ENCODE measurements at regions not wholly inside any gene's neighbourhood (a gene's known extent, or its start where the extent isn't known, plus 50 kb on each side); places are given as distances from the start of the nearest gene placed in this dataset.

DNA sequence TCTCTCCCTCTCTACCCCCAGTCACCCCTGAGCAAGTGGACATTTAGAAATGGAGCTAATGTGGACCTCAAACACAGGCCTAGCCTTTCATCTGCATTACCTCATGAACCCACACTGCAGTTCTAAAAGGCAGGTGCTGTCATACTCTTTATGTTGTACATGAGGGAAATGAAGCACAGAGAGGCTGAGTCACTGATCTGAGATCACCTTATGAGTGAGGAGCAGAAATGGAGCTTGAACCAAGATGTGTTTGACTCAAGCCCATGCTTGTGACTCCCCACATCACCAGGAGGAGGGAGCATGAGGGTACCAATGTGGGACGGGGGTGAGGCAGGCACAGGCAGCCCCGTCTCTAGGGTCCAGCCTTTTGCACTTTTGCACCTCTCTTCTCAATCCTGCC is 702.8 kb downstream of the PTPRU start:
- Histone ChIP-seq H3F3A (ENCODE audit: low read depth) (no peaks in the 10 kb centered on the region), H3K9ac (ENCODE audit: low read depth, low read length, poor library complexity, severe bottlenecking) (no peak overlapping the region), H3K4me3 (ENCODE audit: low read length, poor library complexity, severe bottlenecking) (no peak overlapping the region), H3K79me2 (ENCODE audit: insufficient read depth, low read length) (no peaks in the 10 kb centered on the region), H3K9me2 (replicated peaks; ENCODE audit: low read depth, low read length) (no peaks in the 10 kb centered on the region), H3K36me3 (ENCODE audit: insufficient read depth, low read length) (no peaks in the 10 kb centered on the region), H2AFZ (ENCODE audit: low read length) (no peak overlapping the region), H4K20me1 (ENCODE audit: insufficient read depth, low read length, poor library complexity, severe bottlenecking) (no peaks in the 10 kb centered on the region), H3K4me2 (ENCODE audit: low read depth, low read length, poor library complexity, severe bottlenecking) (no peak overlapping the region), H3K9me3 (ENCODE audit: insufficient read depth, low read depth, low read length) (no peaks in the 10 kb centered on the region; the same call in 1 of the 2 replicates), H3K4me1 (ENCODE audit: insufficient read depth, low read length, poor library complexity, severe bottlenecking) (no peaks in the 10 kb centered on the region), H3K27me3 (ENCODE audit: insufficient read depth, low read length, poor library complexity, severe bottlenecking) (no peaks in the 10 kb centered on the region)
- TF ChIP-seq EZH2phosphoT487 (IDR thresholded peaks at IDR 0.05; ENCODE audit: borderline replicate concordance), result no peak
- TF ChIP-seq, protein P1, sequence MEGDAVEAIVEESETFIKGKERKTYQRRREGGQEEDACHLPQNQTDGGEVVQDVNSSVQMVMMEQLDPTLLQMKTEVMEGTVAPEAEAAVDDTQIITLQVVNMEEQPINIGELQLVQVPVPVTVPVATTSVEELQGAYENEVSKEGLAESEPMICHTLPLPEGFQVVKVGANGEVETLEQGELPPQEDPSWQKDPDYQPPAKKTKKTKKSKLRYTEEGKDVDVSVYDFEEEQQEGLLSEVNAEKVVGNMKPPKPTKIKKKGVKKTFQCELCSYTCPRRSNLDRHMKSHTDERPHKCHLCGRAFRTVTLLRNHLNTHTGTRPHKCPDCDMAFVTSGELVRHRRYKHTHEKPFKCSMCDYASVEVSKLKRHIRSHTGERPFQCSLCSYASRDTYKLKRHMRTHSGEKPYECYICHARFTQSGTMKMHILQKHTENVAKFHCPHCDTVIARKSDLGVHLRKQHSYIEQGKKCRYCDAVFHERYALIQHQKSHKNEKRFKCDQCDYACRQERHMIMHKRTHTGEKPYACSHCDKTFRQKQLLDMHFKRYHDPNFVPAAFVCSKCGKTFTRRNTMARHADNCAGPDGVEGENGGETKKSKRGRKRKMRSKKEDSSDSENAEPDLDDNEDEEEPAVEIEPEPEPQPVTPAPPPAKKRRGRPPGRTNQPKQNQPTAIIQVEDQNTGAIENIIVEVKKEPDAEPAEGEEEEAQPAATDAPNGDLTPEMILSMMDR (conservative IDR thresholded peaks at IDR 0.05; ENCODE audit: low read length), result no peak

DNA sequence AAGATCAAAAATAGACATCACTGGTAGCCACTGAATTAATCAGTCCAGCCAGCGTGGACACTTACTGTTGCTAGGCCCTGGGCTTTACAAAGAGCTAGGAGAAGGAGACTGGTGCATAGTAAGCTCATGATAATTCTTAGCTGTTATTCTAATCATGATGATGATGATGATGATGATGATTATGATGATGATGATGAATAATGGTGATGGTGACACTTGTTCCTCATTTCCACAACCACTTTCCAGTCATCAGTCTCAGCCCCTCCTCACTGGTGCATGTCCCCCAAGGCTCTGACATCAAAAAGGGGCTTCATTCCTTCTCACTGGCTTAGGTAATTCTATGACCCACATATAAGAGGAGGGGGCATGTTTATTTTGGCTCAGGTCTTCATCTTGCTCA is 701.0 kb downstream of the PTPRU start:
- H3K9ac ChIP-seq (ENCODE audit: low read depth, low read length, poor library complexity, severe bottlenecking), result no peak overlapping the region
- no peaks in the 10 kb centered on the region for H3K9me2 ChIP-seq (replicated peaks; ENCODE audit: low read depth, low read length)
- no peak overlapping the region for H3K4me3 ChIP-seq (ENCODE audit: low read length, poor library complexity, severe bottlenecking)
- no peak overlapping the region for H3K4me2 ChIP-seq (ENCODE audit: low read depth, low read length, poor library complexity, severe bottlenecking)
- H3K9me3 ChIP-seq (ENCODE audit: insufficient read depth, low read depth, low read length), result no peaks in the 10 kb centered on the region; the same call in 1 of the 2 replicates
- no peaks in the 10 kb centered on the region for H3K4me1 ChIP-seq (ENCODE audit: insufficient read depth, low read length, poor library complexity, severe bottlenecking)
- no peaks in the 10 kb centered on the region for H3K79me2 ChIP-seq (ENCODE audit: insufficient read depth, low read length)
- H3K27me3 ChIP-seq (ENCODE audit: insufficient read depth, low read length, poor library complexity, severe bottlenecking), result no peaks in the 10 kb centered on the region
- no peak for TF ChIP-seq EZH2phosphoT487 (IDR thresholded peaks at IDR 0.05; ENCODE audit: borderline replicate concordance)
- TF ChIP-seq, protein P1 (conservative IDR thresholded peaks at IDR 0.05; ENCODE audit: low read length), result no peak
- H3K36me3 ChIP-seq (ENCODE audit: insufficient read depth, low read length), result no peaks in the 10 kb centered on the region
- H2AFZ ChIP-seq (ENCODE audit: low read length), result no peak overlapping the region
- no peaks in the 10 kb centered on the region for H4K20me1 ChIP-seq (ENCODE audit: insufficient read depth, low read length, poor library complexity, severe bottlenecking)
- H3F3A ChIP-seq (ENCODE audit: low read depth), result no peaks in the 10 kb centered on the region

DNA sequence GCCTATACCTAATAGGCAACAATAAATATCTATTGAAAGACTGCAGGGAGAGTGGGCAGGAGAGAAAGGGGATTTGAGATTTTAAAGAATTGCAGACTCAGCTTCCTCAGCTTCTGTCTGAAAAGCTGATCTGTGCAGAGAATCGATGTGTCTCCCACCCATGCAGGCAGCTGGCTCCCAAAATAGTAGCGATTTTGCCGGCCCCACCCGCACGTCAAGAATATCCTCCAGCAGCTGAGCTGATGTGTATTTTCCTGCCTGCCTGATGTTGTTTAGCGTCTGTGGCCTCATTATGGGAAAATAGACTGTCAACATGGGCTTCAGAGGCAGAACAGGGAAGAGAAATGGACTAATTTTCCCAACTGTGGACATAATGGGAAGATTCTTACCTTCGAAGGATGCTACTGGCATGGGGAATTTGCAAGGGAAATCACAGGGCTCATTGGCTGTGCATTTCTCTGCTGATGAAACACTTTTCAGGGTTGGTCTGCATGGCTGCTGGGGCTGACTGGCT is 699.8 kb downstream of the PTPRU start:
- no peaks in the 10 kb centered on the region for H3K27me3 ChIP-seq (ENCODE audit: insufficient read depth, low read length, poor library complexity, severe bottlenecking)
- no peaks in the 10 kb centered on the region for H4K20me1 ChIP-seq (ENCODE audit: insufficient read depth, low read length, poor library complexity, severe bottlenecking)
- no peak overlapping the region for H3K9ac ChIP-seq (ENCODE audit: low read depth, low read length, poor library complexity, severe bottlenecking)
- H3K9me2 ChIP-seq (replicated peaks; ENCODE audit: low read depth, low read length), result no peaks in the 10 kb centered on the region
- H3K9me3 ChIP-seq (ENCODE audit: insufficient read depth, low read depth, low read length), result peaks cover 3% of the 10 kb centered on the region; the same call in 1 of the 2 replicates
- no peak overlapping the region for H3K4me2 ChIP-seq (ENCODE audit: low read depth, low read length, poor library complexity, severe bottlenecking)
- H3K4me3 ChIP-seq (ENCODE audit: low read length, poor library complexity, severe bottlenecking), result no peak overlapping the region
- H3K79me2 ChIP-seq (ENCODE audit: insufficient read depth, low read length), result no peaks in the 10 kb centered on the region
- H3K4me1 ChIP-seq (ENCODE audit: insufficient read depth, low read length, poor library complexity, severe bottlenecking), result no peaks in the 10 kb centered on the region
- TF ChIP-seq, protein P1 (conservative IDR thresholded peaks at IDR 0.05; ENCODE audit: low read length), result no peak
- no peak for TF ChIP-seq EZH2phosphoT487 (IDR thresholded peaks at IDR 0.05; ENCODE audit: borderline replicate concordance)
- no peak overlapping the region for H2AFZ ChIP-seq (ENCODE audit: low read length)
- H3F3A ChIP-seq (ENCODE audit: low read depth), result no peaks in the 10 kb centered on the region
- no peaks in the 10 kb centered on the region for H3K36me3 ChIP-seq (ENCODE audit: insufficient read depth, low read length)
